T-helper 2 cell treated with Interferon-gamma antibody and Interleukin-4, amounts not matched to agents 5 μg/mL and 100 μg/mL, for 36 hours (primary cell): ENCODE measurements at regions not wholly inside any gene's neighbourhood (a gene's known extent, or its start where the extent isn't known, plus 50 kb on each side); places are given as distances from the start of the nearest gene placed in this dataset.
"Not testable (repeated sequence)": the region's sequence is repeated elsewhere in the genome, so short reads cannot be mapped to it uniquely, and the experiment has no call there.

Experiments used
- DNase-seq: peaks from one replicate; pipeline ENCODE4 v3.0.0; 2021; ENCODE audit warnings: low spot score
- H3K27ac Mint-ChIP-seq: one replicate; pipeline ENCODE4 v1.8.0; 2021; ENCODE audit warnings: mild to moderate bottlenecking, mixed read lengths
- H3K27me3 Mint-ChIP-seq: one replicate; pipeline ENCODE4 v1.8.0; 2021; ENCODE audit warnings: low read depth, mixed read lengths
- H3K36me3 Mint-ChIP-seq: one replicate; pipeline ENCODE4 v1.8.0; 2021; ENCODE audit warnings: low read depth, mixed read lengths
- H3K4me1 Mint-ChIP-seq: one replicate; pipeline ENCODE4 v1.8.0; 2021; ENCODE audit warnings: low read depth, mixed read lengths
- H3K4me3 Mint-ChIP-seq: one replicate; pipeline ENCODE4 v1.8.0; 2022; ENCODE audit warnings: mild to moderate bottlenecking, moderate library complexity, mixed read lengths
- H3K9me3 Mint-ChIP-seq: one replicate; pipeline ENCODE4 v1.8.0; 2021; ENCODE audit warnings: mixed read lengths

- H3K27me3 Mint-ChIP-seq, H3K27ac Mint-ChIP-seq, H3K36me3 Mint-ChIP-seq, H3K9me3 Mint-ChIP-seq, H3K4me1 Mint-ChIP-seq, H3K4me3 Mint-ChIP-seq, DNase-seq: not testable (repeated sequence)
These were observed 99.8 kb upstream of the TPTE start for GRCh38 chr21:10421601-10422000.

GRCh38 chr21:10424097-10424886 lies 97.1 kb upstream of the TPTE start:
- DNase-seq, H3K9me3 Mint-ChIP-seq, H3K36me3 Mint-ChIP-seq, H3K27ac Mint-ChIP-seq, H3K27me3 Mint-ChIP-seq, H3K4me3 Mint-ChIP-seq, H3K4me1 Mint-ChIP-seq: not testable (repeated sequence)

- not testable (repeated sequence) for H3K4me1 Mint-ChIP-seq, H3K27me3 Mint-ChIP-seq, H3K27ac Mint-ChIP-seq, H3K4me3 Mint-ChIP-seq, DNase-seq, H3K9me3 Mint-ChIP-seq, H3K36me3 Mint-ChIP-seq
These were observed 96.6 kb upstream of the TPTE start for GRCh38 chr21:10424887-10425145.

- Mint-ChIP-seq H3K27ac (no peak overlapping the region), H3K36me3 (no peaks in the 10 kb centered on the region), H3K9me3 (no peaks in the 10 kb centered on the region), H3K4me3 (no peak overlapping the region), H3K4me1 (no peaks in the 10 kb centered on the region), H3K27me3 (no peaks in the 10 kb centered on the region)
- DNase-seq: no peak
These were observed 95.5 kb upstream of the TPTE start for GRCh38 chr21:10425856-10426255.

- H3K9me3 Mint-ChIP-seq, DNase-seq, H3K27me3 Mint-ChIP-seq, H3K36me3 Mint-ChIP-seq, H3K27ac Mint-ChIP-seq, H3K4me1 Mint-ChIP-seq, H3K4me3 Mint-ChIP-seq: not testable (repeated sequence)
These were observed 94.6 kb upstream of the TPTE start for GRCh38 chr21:10426812-10427211.

- H3K4me1 Mint-ChIP-seq, H3K9me3 Mint-ChIP-seq, H3K4me3 Mint-ChIP-seq, H3K27me3 Mint-ChIP-seq, H3K36me3 Mint-ChIP-seq, H3K27ac Mint-ChIP-seq, DNase-seq: not testable (repeated sequence)
These were observed 94.1 kb upstream of the TPTE start for GRCh38 chr21:10427277-10427676.

- H3K4me1 Mint-ChIP-seq, H3K4me3 Mint-ChIP-seq, H3K27me3 Mint-ChIP-seq, H3K36me3 Mint-ChIP-seq, DNase-seq, H3K27ac Mint-ChIP-seq, H3K9me3 Mint-ChIP-seq: not testable (repeated sequence)
These were observed 92.3 kb upstream of the TPTE start for GRCh38 chr21:10428981-10429534.

GRCh38 chr21:10430005-10430404 lies 91.4 kb upstream of the TPTE start:
- H3K36me3 Mint-ChIP-seq: no peaks in the 10 kb centered on the region
- H3K9me3 Mint-ChIP-seq: peaks cover 5% of the 10 kb centered on the region
- H3K4me3 Mint-ChIP-seq: no peak overlapping the region
- no peak for DNase-seq
- H3K4me1 Mint-ChIP-seq: no peaks in the 10 kb centered on the region
- no peaks in the 10 kb centered on the region for H3K27me3 Mint-ChIP-seq
- H3K27ac Mint-ChIP-seq: no peak overlapping the region

- not testable (repeated sequence) for DNase-seq, H3K9me3 Mint-ChIP-seq, H3K4me1 Mint-ChIP-seq, H3K27me3 Mint-ChIP-seq, H3K36me3 Mint-ChIP-seq, H3K4me3 Mint-ChIP-seq, H3K27ac Mint-ChIP-seq
These were observed 89.4 kb upstream of the TPTE start for GRCh38 chr21:10431995-10432394.

GRCh38 chr21:10432456-10432855 lies 88.9 kb upstream of the TPTE start:
- not testable (repeated sequence) for H3K27me3 Mint-ChIP-seq, H3K4me3 Mint-ChIP-seq, H3K36me3 Mint-ChIP-seq, H3K4me1 Mint-ChIP-seq, DNase-seq, H3K27ac Mint-ChIP-seq, H3K9me3 Mint-ChIP-seq

- H3K27ac Mint-ChIP-seq, H3K36me3 Mint-ChIP-seq, H3K4me1 Mint-ChIP-seq, H3K27me3 Mint-ChIP-seq, H3K9me3 Mint-ChIP-seq, DNase-seq, H3K4me3 Mint-ChIP-seq: not testable (repeated sequence)
These were observed 83.4 kb upstream of the TPTE start for GRCh38 chr21:10437977-10438376.

GRCh38 chr21:10440639-10441038 lies 80.7 kb upstream of the TPTE start:
- H3K4me1 Mint-ChIP-seq, H3K27me3 Mint-ChIP-seq: not testable (repeated sequence)

GRCh38 chr21:10442018-10442417 lies 79.4 kb upstream of the TPTE start:
- not testable (repeated sequence) for H3K27me3 Mint-ChIP-seq, H3K4me1 Mint-ChIP-seq, H3K36me3 Mint-ChIP-seq, H3K27ac Mint-ChIP-seq, DNase-seq, H3K4me3 Mint-ChIP-seq, H3K9me3 Mint-ChIP-seq

More at GRCh38 chr21:10440639-10441038, 80.7 kb upstream of the TPTE start:
- not testable (repeated sequence) for H3K9me3 Mint-ChIP-seq, DNase-seq, H3K4me3 Mint-ChIP-seq, H3K27ac Mint-ChIP-seq, H3K36me3 Mint-ChIP-seq

GRCh38 chr21:10445685-10446084 lies 75.7 kb upstream of the TPTE start:
- H3K36me3 Mint-ChIP-seq, DNase-seq, H3K27ac Mint-ChIP-seq, H3K27me3 Mint-ChIP-seq, H3K4me1 Mint-ChIP-seq, H3K9me3 Mint-ChIP-seq, H3K4me3 Mint-ChIP-seq: not testable (repeated sequence)

- not testable (repeated sequence) for H3K27ac Mint-ChIP-seq, H3K36me3 Mint-ChIP-seq, H3K4me3 Mint-ChIP-seq, H3K27me3 Mint-ChIP-seq, DNase-seq, H3K4me1 Mint-ChIP-seq
- peaks cover 26% of the 10 kb centered on the region for H3K9me3 Mint-ChIP-seq
These were observed 71.9 kb upstream of the TPTE start for GRCh38 chr21:10449451-10449850.
